HepG2 (cell line): ENCODE measurements at regions not wholly inside any gene's neighbourhood (a gene's known extent, or its start where the extent isn't known, plus 50 kb on each side); places are given as distances from the start of the nearest gene placed in this dataset.

ENCODE experiments used
- ATAC-seq: fragments of 200-7000 bp; cut with Tn5 transposase; 3 replicates; pipeline ENCODE4 v1.9.1; 2020; ENCODE audit warnings: mild to moderate bottlenecking, moderate library complexity
- BruUV-seq: library from RNA; stranded (reverse); fragments of 400-500 nt; replicated peaks from 2 replicates; lab custom pipeline; 2021; lab: Mats Ljungman, UMichigan
- CTCF ChIA-PET: fragments of 300-600 bp; formaldehyde crosslinking; extraction: SDS; loops from one replicate; lab custom pipeline; 2021; ENCODE audit warnings: low total read pairs, inconsistent platforms, low intra/inter-chr PET ratio; lab: Yijun Ruan, JAX
- POLR2A ChIA-PET: fragments of 350-600 bp; sonication (Branson Sonifier 250); formaldehyde crosslinking; loops from one replicate; lab custom pipeline; 2020; ENCODE audit warnings: antibody characterized with exemption, inconsistent platforms; lab: Yijun Ruan, JAX
- DNase-seq: peaks from one replicate; pipeline ENCODE4 v3.0.0-alpha.2; 2015; ENCODE audit warnings: low spot score
- FAIRE-seq: peaks from 3 replicates; lab custom pipeline; 2011; peaks lifted over from hg19 to GRCh38; lab: Jason Lieb, UNC
- H2AFZ ChIP-seq: one replicate; pipeline ENCODE4 v1.6.1; 2011; ENCODE audit warnings: low read length, inconsistent platforms
- H3K27ac ChIP-seq: fragments of 300-600 bp; 3 replicates; pipeline ENCODE4 v1.8.0; 2011; ENCODE audit warnings: mixed run types, mild to moderate bottlenecking, mixed read lengths, low read length, inconsistent platforms; ENCODE audit not compliant: insufficient read depth; ENCODE audit errors: extremely low read length
- H3K27me3 ChIP-seq, 2 experiments: fragments of 200-600 bp in 1 of 2; 2 replicates in 1 of 2; 3 replicates in 1 of 2; pipeline versions ENCODE4 v1.6.0 to v1.8.0; 2011; ENCODE audit warnings: low read length in 2 of 2, mild to moderate bottlenecking in 2 of 2, moderate library complexity in 2 of 2, inconsistent platforms in 1 of 2; ENCODE audit not compliant: insufficient read depth in 2 of 2, control insufficient read depth in 1 of 2
- H3K36me3 ChIP-seq, 2 experiments: fragments of 200-600 bp in 1 of 2; replicated peaks in 1 of 2; 2 replicates in 1 of 2; 3 replicates in 1 of 2; pipeline versions ENCODE4 v1.5.1 to v1.8.0; 2011; ENCODE audit warnings: low read length in 2 of 2, inconsistent platforms in 1 of 2; ENCODE audit not compliant: insufficient read depth in 2 of 2, control insufficient read depth in 1 of 2
- H3K4me1 ChIP-seq: 2 replicates; pipeline ENCODE4 v1.5.1; 2012; ENCODE audit warnings: low read length, inconsistent platforms; ENCODE audit not compliant: insufficient read depth
- H3K4me2 ChIP-seq: 2 replicates; pipeline ENCODE4 v1.6.0; 2011; ENCODE audit warnings: low read depth, low read length, inconsistent platforms
- H3K4me3 ChIP-seq, 3 experiments: fragments of 200-600 bp in 1 of 3; sonication (generic), shearing (Covaris generic) in 1 of 3; replicated peaks in 1 of 3; 2 replicates each; pipeline ENCODE4 v1.5.1; 2011 to 2016; ENCODE audit warnings: low read length in 3 of 3, inconsistent platforms in 2 of 3, low read depth in 2 of 3, mild to moderate bottlenecking in 2 of 3, control low read depth in 1 of 3, mixed read lengths in 1 of 3; ENCODE audit not compliant: insufficient read depth in 1 of 3
- H3K79me2 ChIP-seq: one replicate; pipeline ENCODE4 v1.6.1; 2011; ENCODE audit warnings: low read length, inconsistent platforms; ENCODE audit not compliant: insufficient read depth
- H3K9ac ChIP-seq: 2 replicates; pipeline ENCODE4 v1.6.0; 2011; ENCODE audit warnings: mild to moderate bottlenecking, low read depth, low read length, inconsistent platforms; ENCODE audit not compliant: insufficient read depth
- H3K9me3 ChIP-seq: 2 replicates; pipeline ENCODE4 v1.5.1; 2012; ENCODE audit warnings: mild to moderate bottlenecking, low read length
- H4K20me1 ChIP-seq: 2 replicates; pipeline ENCODE4 v1.6.0; 2011; ENCODE audit warnings: inconsistent platforms, mild to moderate bottlenecking, low read length, moderate library complexity; ENCODE audit not compliant: insufficient read depth
- MAFF ChIP-seq: IDR thresholded peaks from 2 replicates; pipeline ENCODE4 v1.6.1; 2011; ENCODE audit warnings: low read depth, low read length, improper control_type of control experiment
- MAFK ChIP-seq, 2 experiments: IDR thresholded peaks in 1 of 2; conservative IDR thresholded peaks in 1 of 2; 2 replicates each; pipeline ENCODE4 v1.6.1; 2011; ENCODE audit warnings: improper control_type of control experiment in 2 of 2, low read length in 2 of 2
- MIER3 ChIP-seq: IDR thresholded peaks from 2 replicates; pipeline ENCODE4 v1.6.1; 2016; ENCODE audit warnings: missing compliant biosample characterization, borderline replicate concordance
- MLLT10 ChIP-seq: sonication (generic); formaldehyde crosslinking; IDR thresholded peaks from 2 replicates; pipeline ENCODE4 v1.4.0; 2020; ENCODE audit warnings: missing genetic modification reagents
- NR2F6 ChIP-seq, 2 experiments: IDR thresholded peaks; 2 replicates each; pipeline ENCODE4 v1.6.1; 2016; ENCODE audit warnings: antibody characterized with exemption in 1 of 2, mild to moderate bottlenecking in 1 of 2
- PAX8 ChIP-seq: sonication (generic); formaldehyde crosslinking; IDR thresholded peaks from 2 replicates; pipeline ENCODE4 v1.8.0; 2022; ENCODE audit warnings: mild to moderate bottlenecking, missing genetic modification reagents, borderline replicate concordance
- PHF21A ChIP-seq: sonication (generic); formaldehyde crosslinking; IDR thresholded peaks from 2 replicates; pipeline ENCODE4 v1.5.0; 2020; ENCODE audit warnings: mild to moderate bottlenecking, missing genetic modification reagents
- TBP ChIP-seq: sonication (generic); formaldehyde crosslinking; IDR thresholded peaks from 2 replicates; pipeline ENCODE4 v1.5.0; 2020; ENCODE audit warnings: missing genetic modification reagents
- ZFP41 ChIP-seq: sonication (generic); formaldehyde crosslinking; IDR thresholded peaks from 2 replicates; pipeline ENCODE4 v1.4.0; 2020; ENCODE audit warnings: mild to moderate bottlenecking, missing genetic modification reagents, borderline replicate concordance
- ZNF3 ChIP-seq: IDR thresholded peaks from 2 replicates; pipeline ENCODE4 v1.7.0; 2017; ENCODE audit warnings: inconsistent platforms
- ZNF652 ChIP-seq: IDR thresholded peaks from 2 replicates; pipeline ENCODE4 v1.6.1; 2016; ENCODE audit warnings: low read depth, borderline replicate concordance
- ZNF670 ChIP-seq: sonication (generic); formaldehyde crosslinking; IDR thresholded peaks from 2 replicates; pipeline ENCODE4 v1.8.0; 2022; ENCODE audit warnings: mild to moderate bottlenecking, missing genetic modification reagents, borderline replicate concordance
- ZNF703 ChIP-seq: sonication (generic); formaldehyde crosslinking; IDR thresholded peaks from 2 replicates; pipeline ENCODE4 v1.5.1; 2020; ENCODE audit warnings: missing genetic modification reagents, mild to moderate bottlenecking, moderate library complexity, borderline replicate concordance
- WGBS: methylation state at CpG from one replicate; pipeline ENCODE4 v1.1.6; 2017; ENCODE audit warnings: low lambda C conversion rate; 5-methylcytosine and 5-hydroxymethylcytosine counted together
- in situ Hi-C: cut with HindIII; loops from 2 replicates; pipeline ENCODE4 v1.10.0; 2017; ENCODE audit warnings: low pct_unique_long_range_greater_than_20kb; ENCODE audit not compliant: extremely low pct_ligation_motif_present
- intact Hi-C: fragments of 100-400 bp; cut with micrococcal nuclease; formaldehyde crosslinking; loops from one replicate; pipeline ENCODE4 v1.10.0; 2022; ENCODE audit not compliant: unreplicated experiment
- TF ChIP-seq, protein P1 (sequence below): sonication (generic); formaldehyde crosslinking; IDR thresholded peaks from 2 replicates; pipeline ENCODE4 v1.4.0; 2020; ENCODE audit warnings: mild to moderate bottlenecking, missing genetic modification reagents
- TF ChIP-seq, protein P2 (sequence below): IDR thresholded peaks from 2 replicates; pipeline ENCODE4 v1.6.1; 2016; ENCODE audit warnings: mild to moderate bottlenecking, missing biosample characterization, missing genetic modification reagents
- TF ChIP-seq, protein P3 (sequence below): sonication (generic); formaldehyde crosslinking; IDR thresholded peaks from 2 replicates; pipeline ENCODE4 v1.8.0; 2022; ENCODE audit warnings: mild to moderate bottlenecking, missing genetic modification reagents, borderline replicate concordance

DNA sequence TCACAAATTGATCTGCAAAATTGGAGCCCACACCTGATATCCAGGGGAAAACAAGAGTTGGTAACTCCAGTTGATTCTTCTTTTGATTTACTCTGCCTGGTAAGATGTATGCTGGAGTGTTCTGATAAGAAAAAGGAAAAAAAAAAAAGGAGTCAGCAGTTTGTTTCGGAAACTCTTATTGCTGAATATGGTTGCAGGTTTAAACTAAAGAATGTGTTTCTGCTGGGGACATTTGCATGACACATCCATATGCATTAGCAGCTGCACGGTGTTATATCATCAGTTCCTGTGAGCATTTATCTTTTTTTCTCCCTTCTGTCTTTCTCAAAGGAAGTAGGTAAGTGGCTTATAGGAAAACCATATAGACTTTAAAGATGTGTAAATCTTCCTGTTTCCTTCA lies 418.5 kb upstream of the ESRRG start:
- Histone ChIP-seq H3K4me1 (no peaks in the 10 kb centered on the region), H3K9ac (no peak overlapping the region), H3K27me3 (peaks cover 0 to 20% of the 10 kb centered on the region in 2 experiments; a peak in 2 of 5 replicates), H3K36me3 (no peaks in the 10 kb centered on the region), H3K4me2 (no peak overlapping the region), H2AFZ (no peak overlapping the region), H3K79me2 (no peaks in the 10 kb centered on the region), H3K4me3 (no peak overlapping the region), H4K20me1 (no peaks in the 10 kb centered on the region), H3K9me3 (no peaks in the 10 kb centered on the region), H3K27ac (no peak overlapping the region)
- in situ Hi-C loops = no loop called here
- no peak for ATAC-seq
- no peak for DNase-seq
- BruUV-seq = no TSS peak
- ChIA-PET POLR2A (no interaction called here), CTCF (no interaction called here)
- intact Hi-C loops = no loop called here
- FAIRE-seq = no peak
- TF ChIP-seq NR2F6 (IDR thresholded peaks at IDR 0.05) = no peak
- TF ChIP-seq NR2F6 (CRISPR knock-in tag; IDR thresholded peaks at IDR 0.05) = no peak
- TF ChIP-seq, protein P1, sequence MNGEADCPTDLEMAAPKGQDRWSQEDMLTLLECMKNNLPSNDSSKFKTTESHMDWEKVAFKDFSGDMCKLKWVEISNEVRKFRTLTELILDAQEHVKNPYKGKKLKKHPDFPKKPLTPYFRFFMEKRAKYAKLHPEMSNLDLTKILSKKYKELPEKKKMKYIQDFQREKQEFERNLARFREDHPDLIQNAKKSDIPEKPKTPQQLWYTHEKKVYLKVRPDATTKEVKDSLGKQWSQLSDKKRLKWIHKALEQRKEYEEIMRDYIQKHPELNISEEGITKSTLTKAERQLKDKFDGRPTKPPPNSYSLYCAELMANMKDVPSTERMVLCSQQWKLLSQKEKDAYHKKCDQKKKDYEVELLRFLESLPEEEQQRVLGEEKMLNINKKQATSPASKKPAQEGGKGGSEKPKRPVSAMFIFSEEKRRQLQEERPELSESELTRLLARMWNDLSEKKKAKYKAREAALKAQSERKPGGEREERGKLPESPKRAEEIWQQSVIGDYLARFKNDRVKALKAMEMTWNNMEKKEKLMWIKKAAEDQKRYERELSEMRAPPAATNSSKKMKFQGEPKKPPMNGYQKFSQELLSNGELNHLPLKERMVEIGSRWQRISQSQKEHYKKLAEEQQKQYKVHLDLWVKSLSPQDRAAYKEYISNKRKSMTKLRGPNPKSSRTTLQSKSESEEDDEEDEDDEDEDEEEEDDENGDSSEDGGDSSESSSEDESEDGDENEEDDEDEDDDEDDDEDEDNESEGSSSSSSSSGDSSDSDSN (CRISPR knock-in tag) = no peak
- TF ChIP-seq, protein P2, sequence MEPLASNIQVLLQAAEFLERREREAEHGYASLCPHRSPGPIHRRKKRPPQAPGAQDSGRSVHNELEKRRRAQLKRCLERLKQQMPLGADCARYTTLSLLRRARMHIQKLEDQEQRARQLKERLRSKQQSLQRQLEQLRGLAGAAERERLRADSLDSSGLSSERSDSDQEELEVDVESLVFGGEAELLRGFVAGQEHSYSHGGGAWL = no peak
- no peak for TF ChIP-seq MLLT10
- no peak for TF ChIP-seq ZNF670 (CRISPR knock-in tag)
- TF ChIP-seq, protein P3, sequence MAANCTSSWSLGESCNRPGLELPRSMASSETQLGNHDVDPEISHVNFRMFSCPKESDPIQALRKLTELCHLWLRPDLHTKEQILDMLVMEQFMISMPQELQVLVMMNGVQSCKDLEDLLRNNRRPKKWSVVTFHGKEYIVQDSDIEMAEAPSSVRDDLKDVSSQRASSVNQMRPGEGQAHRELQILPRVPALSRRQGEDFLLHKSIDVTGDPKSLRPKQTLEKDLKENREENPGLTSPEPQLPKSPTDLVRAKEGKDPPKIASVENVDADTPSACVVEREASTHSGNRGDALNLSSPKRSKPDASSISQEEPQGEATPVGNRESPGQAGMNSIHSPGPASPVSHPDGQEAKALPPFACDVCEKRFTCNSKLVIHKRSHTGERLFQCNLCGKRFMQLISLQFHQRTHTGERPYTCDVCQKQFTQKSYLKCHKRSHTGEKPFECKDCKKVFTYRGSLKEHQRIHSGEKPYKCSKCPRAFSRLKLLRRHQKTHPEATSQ (CRISPR knock-in tag) = no peak
- TF ChIP-seq MAFK (conservative IDR thresholded peaks at IDR 0.05 in 1 of 2, IDR thresholded peaks at IDR 0.05 in 1 of 2; ENCODE audit: low read length in 2 of 2) = peak; percentile 40 to 68; a peak in 2 of 4 replicates
- no peak for TF ChIP-seq ZNF3 (CRISPR knock-in tag)
- TF ChIP-seq ZNF652 (CRISPR knock-in tag) = no peak
- TF ChIP-seq MIER3 (CRISPR knock-in tag) = no peak
- no peak for TF ChIP-seq ZFP41 (CRISPR knock-in tag)
- no peak for TF ChIP-seq ZNF703 (CRISPR knock-in tag)
- peak; percentile 46; the same call in 1 of the 2 replicates for TF ChIP-seq MAFF
- TF ChIP-seq TBP (CRISPR knock-in tag) = no peak
- no peak for TF ChIP-seq PAX8 (CRISPR knock-in tag)
- no peak for TF ChIP-seq PHF21A (CRISPR knock-in tag)
- WGBS = 0% methylated on average over 2 of the region's 2 CpGs
